HG02981 (cell line): ENCODE measurements at regions not wholly inside any gene's neighbourhood (a gene's known extent, or its start where the extent isn't known, plus 50 kb on each side); places are given as distances from the start of the nearest gene placed in this dataset.
"Not testable (repeated sequence)": the region's sequence is repeated elsewhere in the genome, so short reads cannot be mapped to it uniquely, and the experiment has no call there.

Experiments used
- ATAC-seq: cut with Tn5 transposase; IDR thresholded peaks from one replicate; pipeline ENCODE4 v1.9.1; 2021; ENCODE audit warnings: mild to moderate bottlenecking, moderate library complexity; ENCODE audit not compliant: unreplicated experiment

DNA sequence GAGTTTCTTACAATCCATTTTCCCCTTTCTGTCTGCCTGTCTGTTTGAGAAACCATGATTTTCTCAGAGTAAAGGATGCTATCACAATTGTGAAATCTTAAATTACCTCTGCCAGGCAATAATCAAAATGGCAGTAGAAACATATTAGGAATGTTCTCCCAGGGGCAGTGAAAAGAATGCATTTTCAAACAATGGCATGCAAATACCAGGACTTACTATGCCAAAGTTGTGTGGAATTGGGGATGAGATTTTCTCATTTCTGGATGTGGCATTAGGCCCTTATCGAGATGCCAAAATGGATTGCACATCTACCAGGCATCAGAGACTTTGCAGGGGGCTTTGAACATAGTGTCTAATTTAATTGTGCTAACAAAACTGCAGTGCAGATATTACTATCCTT is 821.4 kb downstream of the RNF144A start:
- ATAC-seq = no peak

- ATAC-seq = no peak
Observed at GRCh38 chr2:7740114-7740513, 822.9 kb downstream of the RNF144A start.

DNA sequence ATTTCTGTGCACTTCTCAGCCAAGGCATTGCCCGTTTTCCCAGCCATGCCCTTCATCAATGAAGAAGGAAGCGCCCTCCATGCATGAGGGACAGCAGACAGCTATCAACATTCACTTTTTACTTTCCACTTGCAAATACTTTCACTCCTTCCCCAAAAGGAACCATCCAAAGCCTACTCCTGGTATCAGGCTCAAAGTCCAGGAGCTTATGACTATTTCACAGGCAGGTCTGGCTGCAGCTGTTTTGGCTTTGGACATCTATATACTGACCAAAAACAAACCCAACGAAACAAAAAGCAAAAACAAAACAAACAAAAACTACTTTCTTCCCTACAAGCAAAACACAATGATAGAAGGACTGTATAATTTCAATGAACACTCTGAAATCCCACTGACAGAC is 825.1 kb downstream of the RNF144A start:
- ATAC-seq = no peak

DNA sequence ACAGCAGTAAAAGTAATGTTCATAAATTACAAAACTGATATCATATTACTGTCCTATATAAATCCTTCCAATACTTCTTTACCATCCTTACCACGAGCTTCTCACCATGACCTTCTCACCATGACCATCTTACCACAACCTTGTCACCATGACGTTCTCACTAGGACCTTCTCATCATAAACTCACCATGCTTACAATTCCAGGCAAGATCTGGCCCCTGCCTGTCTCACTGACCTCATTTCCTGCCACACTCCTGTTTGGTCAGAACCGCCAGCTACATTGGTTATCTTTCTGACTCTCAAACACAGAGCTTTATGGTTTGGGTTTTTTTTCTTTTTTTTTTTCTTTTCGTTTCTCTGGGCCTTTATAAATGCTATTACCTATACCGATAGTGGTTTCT is 827.6 kb downstream of the RNF144A start:
- ATAC-seq = no peak

- ATAC-seq = no peak
Observed at GRCh38 chr2:7745369-7745768, 828.2 kb downstream of the RNF144A start.

- ATAC-seq = no peak
Observed at GRCh38 chr2:7748717-7749415, 831.7 kb downstream of the RNF144A start.

DNA sequence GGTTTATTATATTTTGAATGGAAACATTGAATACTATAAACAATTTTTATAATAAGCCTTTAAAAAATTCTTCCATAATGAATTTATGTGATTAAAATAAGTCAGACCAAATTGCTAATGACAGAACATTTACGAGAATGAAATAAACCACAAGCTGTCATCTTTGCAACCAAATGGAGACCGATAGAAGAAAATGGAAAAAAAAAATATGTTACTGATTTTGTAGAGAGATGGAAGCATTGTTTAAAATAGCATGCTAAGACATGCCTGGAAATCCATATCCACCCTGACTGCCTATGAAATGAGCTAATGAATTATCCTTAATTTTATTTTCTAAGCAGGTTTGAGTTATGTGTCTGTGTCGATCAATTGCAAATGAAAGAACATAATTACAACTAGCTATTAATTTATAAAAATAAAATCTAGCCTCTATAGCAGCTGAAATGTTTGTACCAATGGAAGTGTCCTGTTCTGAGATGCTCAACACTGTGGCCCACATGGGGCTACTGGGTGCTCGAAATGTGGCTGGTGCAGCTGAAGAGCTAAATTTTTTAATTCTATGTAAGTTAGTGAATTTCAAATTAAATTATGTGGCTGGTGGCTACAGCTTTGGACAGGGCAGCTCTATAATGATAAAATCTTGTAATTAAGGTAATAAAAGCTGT is 832.8 kb downstream of the RNF144A start:
- ATAC-seq = no peak

DNA sequence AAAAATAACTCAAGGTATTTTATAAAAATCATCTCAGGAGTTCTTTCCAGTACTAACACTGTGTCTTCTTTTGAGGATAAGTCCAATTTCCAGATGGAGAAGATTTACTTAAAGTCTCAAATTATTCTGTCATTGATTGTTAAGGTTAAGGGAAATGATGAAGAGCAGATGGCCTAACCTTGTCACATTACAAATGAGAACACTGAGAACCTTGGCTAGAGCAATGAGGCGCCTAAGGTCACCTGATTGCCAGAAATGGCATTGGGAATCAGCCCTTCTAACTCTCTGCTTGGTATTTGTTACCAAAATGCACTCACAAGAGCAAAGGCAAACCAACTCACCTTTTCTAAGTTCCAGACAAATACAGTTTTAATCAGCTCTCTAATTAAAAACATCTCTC is 835.1 kb downstream of the RNF144A start:
- no peak for ATAC-seq

DNA sequence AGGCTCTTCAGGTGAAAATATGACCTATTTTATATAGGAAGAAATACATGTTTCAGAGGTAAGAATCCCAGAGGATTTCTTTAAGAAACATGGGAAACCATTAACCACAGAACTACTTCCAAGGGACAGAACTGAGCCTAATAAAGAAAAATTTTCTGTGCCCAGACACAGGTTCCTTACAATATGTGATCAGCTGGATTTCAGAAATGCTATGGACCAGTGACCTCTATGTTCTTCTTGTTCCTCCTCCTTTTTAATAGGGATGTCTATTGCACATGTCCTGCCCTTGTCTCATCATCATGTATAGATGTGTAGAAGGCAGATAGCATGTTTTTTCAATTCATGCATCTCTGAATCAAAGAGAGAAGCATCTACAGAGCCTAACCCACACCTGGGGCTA is 836.6 kb downstream of the RNF144A start:
- no peak for ATAC-seq

DNA sequence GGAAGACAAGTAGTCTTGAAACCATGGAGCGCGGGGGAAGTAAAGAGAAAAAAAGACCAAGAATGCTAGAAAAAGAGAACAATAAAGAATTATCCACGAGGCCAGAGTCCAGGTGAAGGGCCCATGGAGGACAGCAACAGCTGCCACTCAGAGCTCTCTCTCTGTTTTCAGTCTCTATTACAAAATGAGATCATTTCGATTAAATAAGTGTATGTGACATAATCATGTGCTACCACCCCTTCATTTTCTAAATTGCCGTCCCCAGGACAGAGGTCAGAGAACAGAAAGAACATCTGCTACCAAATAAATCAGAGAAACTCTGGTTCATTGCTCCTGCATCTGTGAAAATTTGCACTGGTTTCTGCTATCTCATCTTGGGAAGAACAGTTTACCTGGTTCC is 838.7 kb downstream of the RNF144A start:
- no peak for ATAC-seq

DNA sequence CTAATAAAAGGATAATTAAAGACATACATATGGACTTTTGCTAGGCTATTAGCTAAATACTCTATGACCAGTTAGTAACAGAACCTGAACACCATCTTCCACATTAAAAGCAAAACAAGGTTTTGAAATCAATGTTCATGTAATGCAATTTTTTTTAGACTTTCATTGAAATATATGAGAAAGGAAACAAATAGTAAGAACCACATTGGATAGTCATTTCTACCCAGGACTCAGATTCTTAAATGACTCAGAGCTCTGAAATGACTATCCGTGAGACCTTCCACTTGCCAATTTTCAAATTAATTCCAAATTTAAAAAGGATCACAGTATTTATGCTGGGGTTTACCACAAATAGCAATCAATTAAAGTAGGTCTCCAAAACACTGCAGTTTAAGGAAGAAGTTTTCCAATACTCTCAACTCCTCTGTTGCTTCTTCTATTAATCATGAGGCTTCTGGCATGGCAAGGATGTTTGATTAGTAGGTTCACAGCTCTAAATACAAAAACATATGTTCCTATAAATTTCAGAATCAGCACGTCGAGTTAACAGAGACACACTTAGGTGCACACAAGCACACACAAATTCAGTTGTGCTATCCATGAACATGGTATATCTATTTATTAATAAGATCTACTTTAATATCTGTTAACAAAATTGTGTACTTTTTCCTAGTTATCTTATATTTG is 841.0 kb downstream of the RNF144A start:
- ATAC-seq = peak; percentile 78

- ATAC-seq = no peak
Observed at GRCh38 chr2:7759898-7760297, 842.7 kb downstream of the RNF144A start.

- not testable (repeated sequence) for ATAC-seq
Observed at GRCh38 chr2:7763418-7763817, 846.2 kb downstream of the RNF144A start.

- ATAC-seq = no peak
Observed at GRCh38 chr2:7765236-7765635, 848.0 kb downstream of the RNF144A start.

- no peak for ATAC-seq
Observed at GRCh38 chr2:7766088-7766722, 849.0 kb downstream of the RNF144A start.

- ATAC-seq = no peak
Observed at GRCh38 chr2:7766978-7767565, 849.9 kb downstream of the RNF144A start.

DNA sequence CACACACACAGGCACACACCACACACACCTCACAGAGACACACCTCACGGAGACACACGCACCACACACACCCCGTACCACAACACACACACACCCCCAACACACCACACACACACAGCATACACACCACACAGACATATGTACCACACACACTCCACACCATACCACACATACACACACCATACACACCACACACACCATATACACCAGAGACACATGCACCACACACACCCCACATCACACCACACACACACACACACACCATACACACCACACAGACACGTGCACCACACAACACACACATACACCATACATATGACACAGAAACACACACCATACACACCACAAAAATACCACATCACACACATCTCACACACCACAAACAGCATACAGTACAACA is 850.7 kb downstream of the RNF144A start:
- ATAC-seq = no peak

DNA sequence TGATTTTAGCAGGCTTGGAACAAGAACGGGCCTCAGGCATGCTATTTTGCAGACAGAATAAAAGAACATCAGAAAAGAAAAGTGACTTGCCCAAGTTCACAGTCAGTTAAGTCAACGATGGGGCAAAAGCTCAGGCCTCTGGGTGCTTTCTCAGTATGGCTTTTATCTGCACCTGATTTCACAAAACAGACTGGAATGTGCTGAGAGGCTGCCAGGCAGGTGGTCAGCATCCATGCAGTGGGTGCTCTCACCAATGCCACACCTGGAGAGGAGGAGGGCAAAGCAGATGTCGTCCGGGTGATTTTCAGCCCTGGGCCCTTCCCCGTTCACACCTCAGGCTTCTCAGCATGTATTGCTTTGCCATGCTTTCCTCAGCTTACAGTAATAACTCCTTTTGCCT is 854.6 kb downstream of the RNF144A start:
- ATAC-seq = no peak

DNA sequence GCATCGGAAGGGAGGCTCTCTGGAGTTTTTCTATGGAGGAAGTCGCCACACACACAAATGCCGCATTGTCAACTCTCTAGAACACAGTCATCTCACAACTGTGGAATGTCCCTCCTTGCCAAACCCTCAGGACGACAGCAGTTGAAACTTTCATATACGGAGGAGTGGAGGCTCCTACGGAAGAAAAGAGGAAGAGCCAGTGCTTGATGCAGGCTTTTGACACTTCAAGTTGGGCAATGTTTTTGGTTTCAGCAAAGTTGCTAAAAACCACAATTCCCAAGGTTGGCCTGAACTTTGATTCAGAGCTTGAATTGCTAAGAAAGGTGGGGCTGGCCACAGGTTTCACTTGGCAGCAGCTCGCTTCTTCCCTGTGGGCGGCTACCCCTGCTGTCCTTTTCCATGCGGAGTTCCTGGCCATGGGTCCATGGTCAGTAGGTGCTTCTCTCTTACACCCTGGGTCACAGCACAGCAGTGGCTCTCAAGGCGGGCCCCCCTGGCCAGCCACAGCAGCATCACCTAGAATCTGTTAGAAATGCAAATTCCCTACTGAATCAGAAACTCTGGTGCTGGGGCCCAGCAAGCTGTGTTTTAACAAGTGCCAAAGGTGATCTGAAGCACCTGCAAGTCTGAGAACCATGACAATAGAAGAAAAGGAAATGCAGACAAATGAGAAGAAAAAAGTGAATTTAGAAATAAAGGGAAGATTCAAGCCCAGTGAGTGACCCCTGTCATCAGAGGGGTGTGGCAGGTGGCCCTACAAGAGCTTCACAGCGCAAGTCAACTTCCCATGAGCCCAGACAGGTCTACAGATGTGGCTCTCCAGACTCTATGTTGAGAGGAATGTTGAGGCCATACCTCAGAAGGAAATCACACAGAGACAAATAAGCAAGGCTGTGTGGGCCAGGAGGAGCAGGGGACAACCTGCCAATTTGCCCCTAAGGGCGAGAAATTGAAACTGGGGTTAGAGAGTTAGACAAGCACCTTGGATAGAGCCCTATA is 856.4 kb downstream of the RNF144A start:
- peak; percentile 80 for ATAC-seq

DNA sequence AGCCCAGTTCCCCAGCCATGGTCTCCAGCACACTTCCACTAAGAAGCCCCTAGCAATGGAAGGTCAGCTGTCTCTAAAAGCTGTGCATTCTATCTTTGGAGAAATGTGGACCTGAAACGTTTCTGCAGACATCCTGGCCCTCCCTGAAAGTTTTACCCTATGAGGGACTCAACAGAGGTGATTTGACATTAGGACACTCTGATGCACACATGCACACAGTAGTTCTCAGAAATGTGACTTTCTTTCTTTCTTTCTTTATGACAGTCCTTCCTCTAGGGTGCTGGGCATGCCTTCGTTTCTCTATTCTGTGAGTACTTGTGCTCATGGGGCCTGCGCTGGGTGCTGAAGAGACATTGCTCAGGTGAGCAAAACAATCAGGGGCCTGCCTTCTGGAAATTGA is 857.3 kb downstream of the RNF144A start:
- no peak for ATAC-seq
